ENCODE measurements at regions not wholly inside any gene's neighbourhood (a gene's known extent, or its start where the extent isn't known, plus 50 kb on each side); places are given as distances from the start of the nearest gene placed in this dataset.
"Not testable (repeated sequence)": the region's sequence is repeated elsewhere in the genome, so short reads cannot be mapped to it uniquely, and the experiment has no call there.

GRCh38 chr3:17823036-17823435 lies 80.6 kb upstream of the TBC1D5 start:
- no peak for DNase-seq

DNA sequence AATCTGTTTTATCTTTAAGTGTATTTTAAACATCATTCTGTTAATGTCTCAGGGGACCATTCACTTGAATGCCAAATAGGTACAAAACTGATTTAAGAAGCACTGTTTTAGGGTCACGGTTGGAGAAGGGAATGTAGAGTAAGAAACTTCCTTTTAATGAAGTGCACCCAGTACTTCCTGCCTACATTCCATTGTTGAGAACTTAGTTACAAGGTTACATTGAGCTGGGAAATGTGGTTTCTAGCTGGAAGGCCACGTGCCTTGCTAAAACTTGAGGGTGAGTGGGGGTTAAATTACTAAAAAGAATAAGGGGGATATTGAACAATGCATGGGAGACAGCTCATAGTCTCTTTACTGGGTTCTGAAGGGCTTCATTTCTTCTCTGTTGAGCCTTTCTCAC lies 78.3 kb upstream of the TBC1D5 start:
- no peak for DNase-seq

GRCh38 chr3:17820275-17820674 lies 77.8 kb upstream of the TBC1D5 start:
- DNase-seq: no peak

- not testable (repeated sequence) for DNase-seq
Measured at GRCh38 chr3:17817973-17818372, 75.5 kb upstream of the TBC1D5 start.

DNA sequence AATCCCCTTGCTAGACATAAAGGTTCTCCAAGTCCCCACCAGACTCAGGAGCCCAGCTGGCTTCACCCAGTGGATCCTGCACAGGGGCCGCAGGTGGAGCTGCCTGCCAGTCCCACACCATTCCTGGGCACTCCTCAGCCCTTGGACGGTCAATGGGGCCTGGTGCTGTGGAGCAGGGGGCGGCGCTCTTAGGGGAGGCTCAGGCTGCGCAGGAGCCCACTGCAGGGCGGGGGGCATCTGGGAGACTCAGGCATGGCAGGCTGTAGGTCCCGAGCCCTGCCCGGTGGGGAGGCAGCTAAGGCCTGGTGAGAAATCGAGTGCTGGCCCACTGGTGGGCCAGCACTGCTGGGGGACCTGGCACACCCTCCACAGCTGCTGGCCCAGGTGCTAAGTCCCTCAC lies 75.1 kb upstream of the TBC1D5 start:
- no peak for DNase-seq

GRCh38 chr3:17816839-17817238 lies 74.4 kb upstream of the TBC1D5 start:
- not testable (repeated sequence) for DNase-seq

DNA sequence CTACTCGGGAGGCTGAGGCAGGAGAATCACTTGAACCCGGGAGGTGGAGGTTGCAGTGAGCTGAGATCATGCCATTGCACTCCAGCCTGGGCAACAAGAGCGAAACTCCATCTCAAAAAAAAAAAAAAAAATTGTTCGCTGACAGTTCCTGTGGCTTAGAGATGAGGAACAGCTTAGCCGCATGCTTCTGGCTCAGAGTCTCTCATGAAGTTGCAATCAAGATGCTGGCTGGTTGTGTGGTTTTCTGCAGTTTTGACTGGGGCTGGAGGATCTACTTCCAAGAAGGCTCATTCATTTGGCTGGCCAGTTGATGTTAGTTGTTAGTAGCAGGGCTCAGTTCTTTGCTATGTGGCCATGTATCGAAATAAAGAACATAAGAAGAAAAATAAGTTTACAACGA lies 69.9 kb upstream of the TBC1D5 start:
- DNase-seq: not testable (repeated sequence)

DNA sequence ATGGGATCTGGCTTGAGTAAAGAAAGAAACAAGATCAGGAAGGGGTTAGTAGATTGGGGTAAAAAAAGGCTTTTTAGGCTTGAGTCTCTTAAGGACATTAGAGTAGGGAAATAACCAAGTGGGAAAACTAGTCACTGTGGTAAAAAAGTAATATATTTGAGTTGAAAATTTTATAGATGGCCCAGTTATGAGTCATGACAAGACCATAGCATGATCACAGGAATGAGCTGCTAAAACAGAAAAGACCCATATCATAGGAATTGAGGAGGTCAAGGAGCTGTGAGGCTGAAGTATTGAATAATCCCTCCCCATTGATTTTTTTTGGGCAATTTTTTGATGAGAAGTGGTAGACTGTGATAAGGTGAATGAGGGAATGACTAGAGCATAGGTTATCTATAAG lies 69.2 kb upstream of the TBC1D5 start:
- DNase-seq: no peak

GRCh38 chr3:17810759-17811158 lies 68.3 kb upstream of the TBC1D5 start:
- no peak for DNase-seq

DNA sequence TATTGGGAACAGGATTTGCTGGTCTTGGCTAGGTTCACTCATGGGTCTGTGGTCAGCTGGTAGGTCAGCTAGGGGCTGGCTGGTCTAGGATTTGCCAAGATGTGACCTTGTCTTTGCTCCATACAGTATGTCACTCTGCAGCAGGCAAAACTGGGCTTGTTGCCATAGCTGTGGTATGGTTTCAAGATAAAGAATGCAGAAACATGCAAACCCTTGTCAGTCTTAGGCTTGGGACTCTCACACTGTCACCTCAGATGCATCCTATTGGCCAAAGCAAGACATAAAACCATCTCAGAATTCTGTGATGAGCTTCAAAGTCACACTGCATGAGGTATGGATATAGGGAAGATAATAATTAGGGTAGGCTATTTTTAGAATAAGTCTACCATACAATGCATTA lies 66.6 kb upstream of the TBC1D5 start:
- DNase-seq: no peak

- no peak for DNase-seq
Measured at GRCh38 chr3:17806876-17807275, 64.4 kb upstream of the TBC1D5 start.

DNA sequence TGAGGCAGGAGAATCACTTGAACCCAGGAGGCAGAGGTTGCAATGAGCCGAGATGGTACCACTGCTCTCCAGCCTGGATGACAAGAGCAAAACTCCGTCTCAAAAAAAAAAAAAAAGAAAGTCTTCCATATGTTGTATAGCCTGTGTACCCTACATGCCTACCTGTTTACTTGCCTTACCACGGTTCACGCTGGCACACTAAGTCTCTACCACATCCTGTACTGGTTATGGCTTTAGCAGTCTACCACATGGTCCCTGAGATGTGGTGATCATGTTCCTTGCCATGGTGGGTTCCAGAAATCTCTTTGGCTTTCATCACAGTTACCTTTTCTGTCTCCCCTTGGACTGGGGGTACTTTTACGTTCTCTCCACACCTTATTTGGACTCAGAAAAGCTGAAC lies 63.8 kb upstream of the TBC1D5 start:
- no peak for DNase-seq

DNA sequence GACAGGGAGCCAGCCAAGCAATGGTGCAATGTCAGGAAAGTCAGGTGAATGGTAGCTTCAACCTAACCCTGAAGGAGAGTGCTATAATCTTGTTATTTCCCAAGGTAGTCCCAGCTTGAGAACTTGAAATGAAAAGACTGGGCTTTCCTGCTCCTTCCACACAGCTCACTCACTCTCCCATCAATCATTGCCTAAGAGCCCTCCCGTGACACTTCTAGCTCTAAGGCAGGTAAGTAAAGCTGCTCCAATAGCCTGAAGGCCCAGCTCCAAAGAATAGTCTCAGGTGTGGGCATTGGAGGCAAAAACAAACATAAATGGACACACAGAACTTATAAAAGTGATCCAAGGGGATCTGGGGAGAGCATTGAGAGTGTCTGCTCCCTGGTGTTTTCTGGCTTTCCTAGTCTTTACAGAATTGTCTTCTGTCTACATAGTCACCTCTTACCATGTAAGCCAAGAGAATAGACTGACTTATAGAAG lies 63.1 kb upstream of the TBC1D5 start:
- DNase-seq: no peak

- no peak for DNase-seq
Measured at GRCh38 chr3:17802950-17803349, 60.5 kb upstream of the TBC1D5 start.

GRCh38 chr3:17801131-17801530 lies 58.7 kb upstream of the TBC1D5 start:
- no peak for DNase-seq

GRCh38 chr3:17800232-17800631 lies 57.8 kb upstream of the TBC1D5 start:
- no peak for DNase-seq

DNA sequence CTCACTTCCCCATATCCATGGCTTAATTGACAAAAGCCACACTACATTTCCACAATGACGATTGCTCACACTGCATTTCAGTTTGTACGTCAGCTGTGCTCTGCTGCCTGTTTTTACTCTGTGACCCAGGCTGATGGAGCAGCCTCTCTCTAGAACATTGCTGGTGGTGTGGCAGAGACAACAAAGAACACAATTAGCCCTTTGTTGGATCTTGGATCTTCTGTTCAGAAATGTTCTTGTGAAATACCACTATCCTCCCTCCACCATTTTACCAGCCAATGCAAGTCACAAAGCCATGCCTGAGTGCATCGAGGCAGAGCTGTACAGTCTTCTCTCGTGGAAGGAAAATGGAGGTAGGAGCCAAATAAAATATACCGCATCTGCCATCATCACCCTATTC lies 56.9 kb upstream of the TBC1D5 start:
- no peak for DNase-seq

DNA sequence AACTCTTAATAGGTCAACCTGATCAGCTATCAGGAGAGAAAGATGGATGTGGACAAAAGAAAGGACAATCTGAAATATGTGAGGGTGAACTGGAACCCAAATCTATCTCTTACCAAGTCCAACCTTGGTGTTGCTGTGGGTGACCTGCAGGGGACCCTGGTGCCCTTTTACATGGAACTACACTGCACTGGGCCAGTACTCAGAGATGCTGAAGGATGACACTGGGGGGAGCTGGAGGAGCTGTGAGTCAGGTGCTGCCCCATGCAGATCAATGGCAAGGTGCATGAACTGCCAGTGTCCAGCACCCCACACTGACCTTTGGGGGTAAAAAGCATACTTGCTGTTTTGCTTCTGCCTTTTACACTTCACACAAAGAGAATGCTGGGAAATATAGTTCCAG lies 55.6 kb upstream of the TBC1D5 start:
- no peak for DNase-seq

DNA sequence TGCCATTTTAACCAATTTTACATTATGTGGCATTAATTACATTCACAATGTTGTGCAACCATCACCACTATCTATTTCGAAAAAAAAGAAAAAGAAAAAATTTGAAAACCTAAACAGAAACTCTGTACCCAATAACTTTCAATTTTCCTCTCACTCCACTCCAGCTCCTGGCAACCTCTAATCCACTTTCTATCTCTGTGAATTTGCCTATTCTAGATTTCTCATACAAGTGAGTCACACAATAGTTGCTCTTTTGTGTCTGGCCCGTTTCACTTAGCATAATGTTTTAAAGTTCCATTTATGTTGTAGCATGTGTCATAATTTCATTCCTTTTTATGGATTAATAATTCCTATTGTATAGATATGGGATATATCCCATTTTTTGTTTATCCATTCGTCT lies 53.3 kb upstream of the TBC1D5 start:
- no peak for DNase-seq

DNA sequence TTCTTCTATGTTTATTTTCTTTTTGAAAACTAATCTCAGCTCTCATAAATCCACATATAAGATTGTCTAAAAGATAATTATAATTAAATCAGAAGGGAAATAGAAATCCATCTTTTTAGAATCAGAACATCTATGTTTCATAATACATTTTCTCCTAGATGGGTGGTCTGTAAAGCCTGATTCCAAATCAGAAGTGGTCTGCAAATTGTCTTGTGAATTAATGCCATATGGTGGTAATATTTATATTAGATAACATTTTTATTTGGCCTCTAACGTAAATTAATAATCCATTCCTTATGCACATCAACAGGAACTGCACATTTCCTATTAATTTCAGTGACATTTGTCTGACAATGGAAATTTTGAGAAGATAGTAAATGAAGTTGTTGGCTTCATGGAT lies 52.8 kb upstream of the TBC1D5 start:
- no peak for DNase-seq

DNA sequence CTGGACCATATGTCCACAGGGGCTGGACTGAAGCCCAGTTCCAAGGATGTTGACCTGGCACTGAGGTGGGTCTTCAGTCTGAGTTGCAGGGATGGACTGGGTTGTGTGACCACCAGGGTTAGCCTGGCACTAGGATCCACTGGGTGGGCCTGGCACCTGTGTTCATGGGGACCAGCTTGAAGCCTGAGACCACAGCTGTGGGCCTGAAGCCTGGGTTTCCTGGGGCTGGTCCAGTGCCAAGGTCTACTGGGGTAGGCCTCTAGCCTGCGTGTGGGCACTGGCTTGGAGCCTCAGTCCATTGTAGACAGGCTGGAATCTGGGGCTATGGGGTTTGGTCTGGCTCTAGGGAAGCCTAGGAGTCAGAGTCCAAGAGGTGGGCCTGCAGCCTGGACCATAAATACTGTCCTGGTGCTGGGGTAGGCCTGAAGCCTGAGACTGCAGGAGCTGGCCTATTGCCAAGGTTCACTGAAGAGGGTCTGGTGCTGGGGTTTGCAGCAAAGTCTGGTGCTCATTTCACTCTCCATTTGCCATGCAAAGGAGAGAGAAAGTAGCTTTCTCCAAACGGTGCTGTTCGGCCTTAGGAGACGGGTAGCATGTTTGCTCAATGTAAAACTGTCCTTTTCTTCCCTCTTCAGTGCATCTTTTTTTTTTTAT lies 51.2 kb upstream of the TBC1D5 start:
- DNase-seq: no peak

All from activated CD4-positive, alpha-beta T cell treated with anti-CD3 and anti-CD28 coated beads, Interleukin-2, amount 50 U/mL, for 16 hours (primary cell).